ENCODE measurements at regions not wholly inside any gene's neighbourhood (a gene's known extent, or its start where the extent isn't known, plus 50 kb on each side); places are given as distances from the start of the nearest gene placed in this dataset.

- no peaks in the 10 kb centered on the region for H3K27me3 ChIP-seq (ENCODE audit: control insufficient read depth in 1 of 2, insufficient read depth in 2 of 2, low read length in 2 of 2)
- no CpG with 5 or more reads among the region's 1 CpG for WGBS (ENCODE audit: low lambda C conversion rate)
- ATAC-seq (no peak; the same call in 2 of the 3 replicates), DNase-seq (ENCODE audit: low spot score) (no peak), FAIRE-seq (no peak)
- H3K79me2 ChIP-seq (ENCODE audit: insufficient read depth, low read length) = no peaks in the 10 kb centered on the region
- no peak overlapping the region for H3K4me3 ChIP-seq (replicated peaks in 1 of 3; ENCODE audit: insufficient read depth in 1 of 3, low read depth in 2 of 3, low read length in 3 of 3)
- H3K9ac ChIP-seq (ENCODE audit: insufficient read depth, low read depth, low read length) = no peak overlapping the region
- H4K20me1 ChIP-seq (ENCODE audit: insufficient read depth, low read length) = no peaks in the 10 kb centered on the region
- H3K9me3 ChIP-seq (ENCODE audit: low read length) = peaks cover 20% of the 10 kb centered on the region
- no peaks in the 10 kb centered on the region for H3K36me3 ChIP-seq (replicated peaks in 1 of 2; ENCODE audit: control insufficient read depth in 1 of 2, insufficient read depth in 2 of 2, low read length in 2 of 2)
- no peaks in the 10 kb centered on the region for H3K4me1 ChIP-seq (ENCODE audit: insufficient read depth, low read length)
- in situ Hi-C loops (cut with HindIII; ENCODE audit: extremely low pct_ligation_motif_present, low pct_unique_long_range_greater_than_20kb) = no loop called here
- BruUV-seq (replicated peaks) = no TSS peak
- H3K4me2 ChIP-seq (ENCODE audit: low read depth, low read length) = no peak overlapping the region
- no peak overlapping the region for H3K27ac ChIP-seq (ENCODE audit: extremely low read length, insufficient read depth, low read length)
- ChIA-PET POLR2A (no interaction called here), CTCF (ENCODE audit: low intra/inter-chr PET ratio, low total read pairs) (no interaction called here)
- no peak overlapping the region for H2AFZ ChIP-seq (ENCODE audit: low read length)
- intact Hi-C loops (cut with micrococcal nuclease; ENCODE audit: unreplicated experiment) = no loop called here
- no peak for TF ChIP-seq MTF1 (CRISPR knock-in tag; IDR thresholded peaks at IDR 0.05)
- no peak for TF ChIP-seq NFATC3 (CRISPR knock-in tag; IDR thresholded peaks at IDR 0.05)
- TF ChIP-seq THRA (CRISPR knock-in tag; IDR thresholded peaks at IDR 0.05; ENCODE audit: borderline replicate concordance) = no peak
- no peak for TF ChIP-seq CHD2 (IDR thresholded peaks at IDR 0.05; ENCODE audit: low read depth, low read length)
- no peak for TF ChIP-seq ZNF318 (CRISPR knock-in tag; IDR thresholded peaks at IDR 0.05)
- TF ChIP-seq BRF2 (CRISPR knock-in tag; IDR thresholded peaks at IDR 0.05) = no peak
- no peak for TF ChIP-seq GTF2F1 (IDR thresholded peaks at IDR 0.05; ENCODE audit: low read length)
- TF ChIP-seq MYC (CRISPR knock-in tag; IDR thresholded peaks at IDR 0.05; ENCODE audit: borderline replicate concordance) = no peak
- no peak for TF ChIP-seq ZNF740 (CRISPR knock-in tag; IDR thresholded peaks at IDR 0.05)
- TF ChIP-seq RFXAP (CRISPR knock-in tag; IDR thresholded peaks at IDR 0.05; ENCODE audit: borderline replicate concordance) = no peak
- TF ChIP-seq ZBTB14 (CRISPR knock-in tag; IDR thresholded peaks at IDR 0.05) = no peak
- no peak for TF ChIP-seq ZNF17 (CRISPR knock-in tag; IDR thresholded peaks at IDR 0.05)
Observed at GRCh38 chr1:104018922-104019674, 269.4 kb downstream of the AMY1C start.
